Astrocyte (in vitro differentiated cells and primary cell): ENCODE measurements at regions not wholly inside any gene's neighbourhood (a gene's known extent, or its start where the extent isn't known, plus 50 kb on each side); places are given as distances from the start of the nearest gene placed in this dataset.

Experiments used
- DNase-seq: peaks from one replicate; pipeline ENCODE4 v3.0.0-alpha.2; 2010; ENCODE audit warnings: low read depth
- FAIRE-seq: peaks from 2 replicates; lab custom pipeline; 2011; peaks lifted over from hg19 to GRCh38; lab: Jason Lieb, UNC
- H2AFZ ChIP-seq: 2 replicates; pipeline ENCODE4 v1.6.0; 2012; ENCODE audit warnings: low read depth, low read length, inconsistent platforms
- H3K27ac ChIP-seq: 2 replicates; pipeline ENCODE4 v1.5.1; 2011; ENCODE audit warnings: low read depth, low read length, inconsistent platforms
- H3K27me3 ChIP-seq: 2 replicates; pipeline ENCODE4 v1.6.0; 2011; ENCODE audit warnings: low read length, inconsistent platforms; ENCODE audit not compliant: insufficient read depth
- H3K36me3 ChIP-seq: 2 replicates; pipeline ENCODE4 v1.5.1; 2011; ENCODE audit warnings: low read length, inconsistent platforms; ENCODE audit not compliant: insufficient read depth
- H3K4me1 ChIP-seq: 2 replicates; pipeline ENCODE4 v1.5.1; 2011; ENCODE audit warnings: low read length, inconsistent platforms; ENCODE audit not compliant: insufficient read depth
- H3K4me2 ChIP-seq: 2 replicates; pipeline ENCODE4 v1.6.0; 2012; ENCODE audit warnings: low read length, inconsistent platforms
- H3K4me3 ChIP-seq: 2 replicates; pipeline ENCODE4 v1.5.1; 2011; ENCODE audit warnings: low read depth, mild to moderate bottlenecking, low read length, inconsistent platforms; ENCODE audit not compliant: insufficient read depth
- H3K79me2 ChIP-seq: 2 replicates; pipeline ENCODE4 v1.6.0; 2012; ENCODE audit warnings: mild to moderate bottlenecking, low read length, inconsistent platforms; ENCODE audit not compliant: insufficient read depth
- H3K9ac ChIP-seq: 2 replicates; pipeline ENCODE4 v1.6.0; 2012; ENCODE audit warnings: mild to moderate bottlenecking, low read length, inconsistent platforms
- H3K9me3 ChIP-seq: 2 replicates; pipeline ENCODE4 v1.5.1; 2012; ENCODE audit warnings: low read depth, mild to moderate bottlenecking, low read length, inconsistent platforms; ENCODE audit not compliant: insufficient read depth
- H4K20me1 ChIP-seq: 2 replicates; pipeline ENCODE4 v1.6.0; 2012; ENCODE audit warnings: low read length, inconsistent platforms; ENCODE audit not compliant: insufficient read depth
- H3K27ac Mint-ChIP-seq: one replicate; pipeline ENCODE4 v1.8.0; 2021; ENCODE audit warnings: mild to moderate bottlenecking, mixed read lengths; ENCODE audit not compliant: unreplicated experiment
- H3K27me3 Mint-ChIP-seq: one replicate; pipeline ENCODE4 v1.8.0; 2021; ENCODE audit warnings: low read depth, mixed read lengths; ENCODE audit not compliant: unreplicated experiment
- H3K36me3 Mint-ChIP-seq: one replicate; pipeline ENCODE4 v1.8.0; 2021; ENCODE audit warnings: low read depth, mixed read lengths; ENCODE audit not compliant: unreplicated experiment
- H3K4me1 Mint-ChIP-seq: one replicate; pipeline ENCODE4 v1.8.0; 2021; ENCODE audit warnings: low read depth, mixed read lengths; ENCODE audit not compliant: unreplicated experiment
- H3K4me3 Mint-ChIP-seq: one replicate; pipeline ENCODE4 v1.8.0; 2021; ENCODE audit warnings: mild to moderate bottlenecking, moderate library complexity, mixed read lengths; ENCODE audit not compliant: unreplicated experiment
- H3K9me3 Mint-ChIP-seq: one replicate; pipeline ENCODE4 v1.8.0; 2021; ENCODE audit warnings: mild to moderate bottlenecking, mixed read lengths; ENCODE audit not compliant: unreplicated experiment
- EZH2 ChIP-seq: IDR thresholded peaks from 2 replicates; pipeline ENCODE4 v1.6.1; 2012; ENCODE audit warnings: mild to moderate bottlenecking, low read length, inconsistent platforms; ENCODE audit not compliant: insufficient read depth
- TF ChIP-seq, protein P1 (sequence below): IDR thresholded peaks from 2 replicates; pipeline ENCODE4 v1.5.1; 2011; ENCODE audit warnings: low read depth, mild to moderate bottlenecking, inconsistent platforms, low read length, moderate library complexity; ENCODE audit not compliant: insufficient read depth

DNA sequence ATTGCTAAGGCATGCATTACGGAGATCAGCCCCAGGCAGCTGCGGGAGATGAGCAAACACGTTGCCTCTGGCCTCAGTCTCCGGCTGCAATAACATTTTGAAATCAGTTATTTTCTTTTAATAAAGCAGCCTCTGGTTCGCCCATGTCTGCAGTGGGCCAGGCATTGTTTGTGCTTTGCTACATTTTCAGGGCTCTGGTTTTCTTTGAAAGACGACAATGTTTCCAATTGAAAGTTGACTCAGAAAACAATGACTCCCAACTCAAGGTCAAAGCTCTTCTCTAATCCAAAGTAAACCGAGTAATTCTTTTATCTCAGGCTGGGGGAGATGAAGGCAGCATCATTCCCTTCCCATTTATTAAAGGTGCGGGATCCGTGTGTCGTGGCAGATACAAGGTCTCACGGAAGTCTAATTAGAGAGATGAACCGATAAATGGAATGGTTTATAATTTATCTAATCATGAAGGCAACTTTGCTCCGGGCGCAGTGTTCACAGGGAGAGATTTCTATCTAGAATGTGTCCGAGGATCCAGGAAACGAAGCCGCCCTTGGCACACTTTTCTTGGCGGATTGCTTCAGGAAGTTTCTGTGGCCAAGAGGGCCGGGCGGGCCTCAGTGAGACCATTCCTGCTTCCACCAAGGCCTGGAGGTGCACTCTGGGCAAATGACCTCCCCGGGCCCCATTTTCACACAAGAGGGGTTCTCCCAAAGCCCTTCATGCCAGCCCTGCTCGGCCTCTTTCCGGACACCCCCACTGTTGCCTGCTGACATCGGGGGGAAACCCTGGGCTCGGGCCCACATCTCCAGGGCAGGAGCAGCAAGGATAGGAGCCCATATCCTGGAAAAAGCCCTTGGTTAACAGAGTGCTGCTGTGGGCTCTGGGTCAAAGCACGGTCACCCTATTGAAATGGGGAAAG lies 811.4 kb downstream of the BRD1 start:
- H3K79me2 ChIP-seq: no peaks in the 10 kb centered on the region
- H4K20me1 ChIP-seq: no peaks in the 10 kb centered on the region
- no peaks in the 10 kb centered on the region for H3K9me3 Mint-ChIP-seq
- TF ChIP-seq, protein P1, sequence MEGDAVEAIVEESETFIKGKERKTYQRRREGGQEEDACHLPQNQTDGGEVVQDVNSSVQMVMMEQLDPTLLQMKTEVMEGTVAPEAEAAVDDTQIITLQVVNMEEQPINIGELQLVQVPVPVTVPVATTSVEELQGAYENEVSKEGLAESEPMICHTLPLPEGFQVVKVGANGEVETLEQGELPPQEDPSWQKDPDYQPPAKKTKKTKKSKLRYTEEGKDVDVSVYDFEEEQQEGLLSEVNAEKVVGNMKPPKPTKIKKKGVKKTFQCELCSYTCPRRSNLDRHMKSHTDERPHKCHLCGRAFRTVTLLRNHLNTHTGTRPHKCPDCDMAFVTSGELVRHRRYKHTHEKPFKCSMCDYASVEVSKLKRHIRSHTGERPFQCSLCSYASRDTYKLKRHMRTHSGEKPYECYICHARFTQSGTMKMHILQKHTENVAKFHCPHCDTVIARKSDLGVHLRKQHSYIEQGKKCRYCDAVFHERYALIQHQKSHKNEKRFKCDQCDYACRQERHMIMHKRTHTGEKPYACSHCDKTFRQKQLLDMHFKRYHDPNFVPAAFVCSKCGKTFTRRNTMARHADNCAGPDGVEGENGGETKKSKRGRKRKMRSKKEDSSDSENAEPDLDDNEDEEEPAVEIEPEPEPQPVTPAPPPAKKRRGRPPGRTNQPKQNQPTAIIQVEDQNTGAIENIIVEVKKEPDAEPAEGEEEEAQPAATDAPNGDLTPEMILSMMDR: no peak
- TF ChIP-seq EZH2: no peak
- no peak overlapping the region for H3K27ac ChIP-seq
- H3K9ac ChIP-seq: no peak overlapping the region
- FAIRE-seq (no peak), DNase-seq (no peak)
- H3K4me1 ChIP-seq: no peaks in the 10 kb centered on the region
- no peaks in the 10 kb centered on the region for H3K4me1 Mint-ChIP-seq
- no peak overlapping the region for H3K27ac Mint-ChIP-seq
- no peak overlapping the region for H2AFZ ChIP-seq
- no peak overlapping the region for H3K4me3 ChIP-seq
- peaks cover 11% of the 10 kb centered on the region for H3K27me3 Mint-ChIP-seq
- H3K36me3 ChIP-seq: no peaks in the 10 kb centered on the region
- H3K4me2 ChIP-seq: no peak overlapping the region
- H3K36me3 Mint-ChIP-seq: no peaks in the 10 kb centered on the region
- H3K4me3 Mint-ChIP-seq: no peak overlapping the region
- H3K9me3 ChIP-seq: no peaks in the 10 kb centered on the region
- H3K27me3 ChIP-seq: no peaks in the 10 kb centered on the region

DNA sequence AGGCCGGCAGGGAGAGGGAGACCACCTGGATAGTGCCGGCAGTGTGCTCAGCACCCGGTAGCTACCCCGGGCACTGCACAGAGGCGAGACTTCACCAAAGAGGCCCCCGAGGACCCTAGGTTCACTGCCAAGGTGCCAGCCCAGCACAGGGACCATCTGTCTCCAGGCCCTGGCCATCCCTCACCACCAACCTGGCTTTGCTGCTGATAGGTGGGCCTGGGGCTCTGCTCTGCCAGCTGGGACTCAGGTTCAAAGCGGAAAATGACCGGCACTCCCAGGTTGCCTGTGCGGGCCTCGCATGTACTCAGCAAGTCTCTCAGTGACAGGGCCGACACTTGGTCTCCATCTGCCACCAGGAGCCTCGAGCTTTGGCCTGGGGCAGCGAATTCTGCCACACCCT lies 812.2 kb downstream of the BRD1 start:
- Mint-ChIP-seq H3K36me3 (no peaks in the 10 kb centered on the region), H3K27ac (no peak overlapping the region), H3K9me3 (no peaks in the 10 kb centered on the region), H3K4me3 (no peak overlapping the region), H3K27me3 (peaks cover 17% of the 10 kb centered on the region), H3K4me1 (no peaks in the 10 kb centered on the region)
- no peaks in the 10 kb centered on the region for H3K9me3 ChIP-seq
- no peaks in the 10 kb centered on the region for H3K36me3 ChIP-seq
- no peak overlapping the region for H2AFZ ChIP-seq
- no peak overlapping the region for H3K4me3 ChIP-seq
- FAIRE-seq (no peak), DNase-seq (no peak)
- H3K27me3 ChIP-seq: no peaks in the 10 kb centered on the region
- H3K27ac ChIP-seq: no peak overlapping the region
- H3K9ac ChIP-seq: no peak overlapping the region
- TF ChIP-seq, protein P1: no peak
- no peak for TF ChIP-seq EZH2
- no peaks in the 10 kb centered on the region for H4K20me1 ChIP-seq
- no peak overlapping the region for H3K4me2 ChIP-seq
- H3K79me2 ChIP-seq: no peaks in the 10 kb centered on the region
- H3K4me1 ChIP-seq: no peaks in the 10 kb centered on the region
